GM12891 (cell line): ENCODE measurements at regions not wholly inside any gene's neighbourhood (a gene's known extent, or its start where the extent isn't known, plus 50 kb on each side); places are given as distances from the start of the nearest gene placed in this dataset.

Experiments
- POLR2A ChIP-seq: IDR thresholded peaks from 2 replicates; pipeline ENCODE4 v1.6.1; 2011; ENCODE audit warnings: low read depth, low read length, control low read depth
- POLR2AphosphoS5 ChIP-seq: IDR thresholded peaks from 2 replicates; pipeline ENCODE4 v1.6.1; 2011; ENCODE audit warnings: low read depth, low read length, control low read depth
- SPI1 ChIP-seq: IDR thresholded peaks from 2 replicates; pipeline ENCODE4 v1.6.1; 2011; ENCODE audit warnings: low read depth, low read length, control low read depth
- TAF1 ChIP-seq: IDR thresholded peaks from 2 replicates; pipeline ENCODE4 v1.6.1; 2011; ENCODE audit warnings: low read depth, low read length, control low read depth

DNA sequence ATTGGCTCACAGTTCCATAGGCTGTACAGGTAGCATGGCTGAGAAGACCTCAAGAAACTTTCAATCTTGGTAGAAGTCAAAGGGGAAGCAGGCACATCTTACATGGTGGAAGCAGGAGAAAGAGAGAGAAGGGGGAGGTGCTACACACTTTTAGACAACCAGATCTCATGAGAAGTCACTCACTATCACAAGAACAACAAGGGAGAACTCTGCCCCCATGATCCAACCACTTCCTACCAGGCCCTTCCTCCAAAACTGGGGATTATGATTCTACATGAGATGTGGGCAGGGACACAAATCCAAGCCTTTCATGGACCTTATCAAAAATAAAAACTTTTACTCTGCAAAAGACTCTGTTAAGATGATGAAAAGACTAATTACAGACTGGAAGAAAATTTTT is 183.2 kb upstream of the TRIM24 start:
- TF ChIP-seq POLR2A (no peak), POLR2AphosphoS5 (no peak), TAF1 (no peak), SPI1 (no peak)
